Cardiac muscle cell (in vitro differentiated cells and primary cell): ENCODE measurements at regions not wholly inside any gene's neighbourhood (a gene's known extent, or its start where the extent isn't known, plus 50 kb on each side); places are given as distances from the start of the nearest gene placed in this dataset.

Source experiments
- DNase-seq, 2 donors: peaks; one replicate each; pipeline versions ENCODE4 v3.0.0 to v3.0.0-alpha.2; 2010 to 2017; ENCODE audit warnings: low read depth in 1 of 2, low spot score in 1 of 2
- H3K27ac ChIP-seq: fragments of 200-600 bp; sonication (generic); 2 replicates; pipeline ENCODE4 v1.5.1; 2016
- H3K27me3 ChIP-seq: fragments of 200-600 bp; sonication (generic); 2 replicates; pipeline ENCODE4 v1.6.0; 2016; ENCODE audit warnings: control low read depth
- H3K36me3 ChIP-seq: fragments of 200-600 bp; sonication (generic); 2 replicates; pipeline ENCODE4 v1.5.1; 2016; ENCODE audit warnings: control low read depth
- H3K4me1 ChIP-seq: fragments of 200-600 bp; sonication (generic); 2 replicates; pipeline ENCODE4 v1.8.1; 2017; ENCODE audit warnings: low read depth, mild to moderate bottlenecking, mixed run types
- H3K4me3 ChIP-seq: fragments of 200-600 bp; sonication (generic); 2 replicates; pipeline ENCODE4 v1.5.1; 2016; ENCODE audit warnings: mild to moderate bottlenecking
- H3K9me3 ChIP-seq: fragments of 200-600 bp; sonication (generic); 2 replicates; pipeline ENCODE4 v1.5.1; 2017; ENCODE audit warnings: low read depth, mild to moderate bottlenecking, control low read depth
- CTCF ChIP-seq: IDR thresholded peaks from 2 replicates; pipeline ENCODE4 v1.5.1; 2012; ENCODE audit warnings: low read depth, mild to moderate bottlenecking, low read length

- no peaks in the 10 kb centered on the region for H3K4me1 ChIP-seq
- H3K9me3 ChIP-seq: no peaks in the 10 kb centered on the region
- no peak for DNase-seq
- H3K4me3 ChIP-seq: no peak overlapping the region
- no peak for TF ChIP-seq CTCF
- no peaks in the 10 kb centered on the region for H3K36me3 ChIP-seq
- H3K27me3 ChIP-seq: no peaks in the 10 kb centered on the region
- no peak overlapping the region for H3K27ac ChIP-seq
Observed at GRCh38 chr16:6341981-6342380, 990.7 kb upstream of the RBFOX1 start.

DNA sequence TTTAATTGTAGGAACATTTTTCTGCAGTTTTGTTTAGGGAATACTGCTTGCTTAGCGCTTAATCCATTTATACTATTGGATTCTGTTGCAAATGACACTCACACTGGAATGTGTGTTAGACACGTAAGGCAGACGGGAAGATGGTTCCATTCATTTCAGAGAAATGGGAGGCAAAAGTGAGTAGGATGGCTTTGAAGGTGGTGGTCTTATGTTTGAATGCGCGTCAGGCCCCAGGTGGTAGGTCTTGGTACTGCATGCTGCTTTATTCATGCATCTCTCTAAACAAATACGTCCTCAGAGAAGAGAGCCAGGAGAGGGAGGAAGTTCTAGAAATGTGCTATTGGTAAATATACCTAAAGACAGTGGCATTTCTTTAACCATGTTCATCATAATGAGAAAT lies 997.6 kb upstream of the RBFOX1 start:
- no peaks in the 10 kb centered on the region for H3K4me1 ChIP-seq
- no peak overlapping the region for H3K4me3 ChIP-seq
- H3K9me3 ChIP-seq: no peaks in the 10 kb centered on the region
- no peaks in the 10 kb centered on the region for H3K36me3 ChIP-seq
- peak; percentile 25 for TF ChIP-seq CTCF
- H3K27ac ChIP-seq: no peak overlapping the region
- peak in 1 of 2 donors; percentile 22 for DNase-seq
- H3K27me3 ChIP-seq: no peaks in the 10 kb centered on the region

DNA sequence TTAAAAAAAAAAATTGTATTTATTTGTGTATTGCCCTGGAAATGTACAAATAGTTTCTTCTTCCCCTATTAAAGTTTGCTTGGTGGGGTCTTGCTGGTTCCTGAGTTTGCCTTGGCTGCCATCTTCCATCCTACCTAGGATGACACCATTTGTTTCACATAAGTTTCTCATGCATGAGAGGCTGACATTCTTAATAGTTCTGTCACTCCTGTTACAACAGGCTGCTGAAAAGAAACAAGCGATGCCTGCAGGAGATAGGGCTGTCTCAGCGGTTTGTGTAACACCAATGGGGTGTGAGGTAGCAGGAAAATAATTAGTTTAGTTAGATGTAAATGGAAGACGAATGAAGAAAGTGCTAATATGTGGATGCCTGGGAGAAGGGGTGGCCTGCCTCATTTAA lies 1000.9 kb upstream of the RBFOX1 start:
- Histone ChIP-seq H3K36me3 (no peaks in the 10 kb centered on the region), H3K27ac (no peak overlapping the region), H3K4me1 (no peaks in the 10 kb centered on the region), H3K9me3 (no peaks in the 10 kb centered on the region), H3K27me3 (no peaks in the 10 kb centered on the region), H3K4me3 (no peak overlapping the region)
- no peak for DNase-seq
- no peak for TF ChIP-seq CTCF

DNA sequence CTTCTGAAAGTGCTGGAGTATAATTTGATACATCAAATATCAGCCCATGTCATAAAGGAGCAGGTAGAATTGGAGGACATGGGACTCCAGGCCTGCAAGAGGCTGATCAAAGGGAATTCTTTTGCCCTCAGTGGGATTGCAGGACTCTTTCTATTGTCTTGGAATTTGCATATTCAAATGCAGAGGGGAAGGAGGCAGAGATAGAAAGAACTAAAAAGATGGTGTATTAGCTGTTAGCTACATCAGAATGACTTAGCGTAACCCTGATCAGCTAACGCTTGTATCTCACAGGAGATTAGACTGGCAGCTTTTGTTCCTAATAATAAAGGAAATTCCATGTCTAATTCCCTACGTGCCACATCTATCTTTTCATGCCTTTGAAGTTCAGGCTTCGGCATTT lies 1014.7 kb upstream of the RBFOX1 start:
- Histone ChIP-seq H3K27me3 (no peaks in the 10 kb centered on the region), H3K9me3 (no peaks in the 10 kb centered on the region), H3K36me3 (no peaks in the 10 kb centered on the region), H3K27ac (no peak overlapping the region), H3K4me1 (no peaks in the 10 kb centered on the region), H3K4me3 (no peak overlapping the region)
- DNase-seq: no peak
- no peak for TF ChIP-seq CTCF

- no peaks in the 10 kb centered on the region for H3K27me3 ChIP-seq
- no peak overlapping the region for H3K4me3 ChIP-seq
- TF ChIP-seq CTCF: no peak
- H3K9me3 ChIP-seq: no peaks in the 10 kb centered on the region
- DNase-seq: no peak
- no peak overlapping the region for H3K27ac ChIP-seq
- no peaks in the 10 kb centered on the region for H3K4me1 ChIP-seq
- no peaks in the 10 kb centered on the region for H3K36me3 ChIP-seq
Observed at GRCh38 chr16:6309271-6309670, 1023.4 kb upstream of the RBFOX1 start.

DNA sequence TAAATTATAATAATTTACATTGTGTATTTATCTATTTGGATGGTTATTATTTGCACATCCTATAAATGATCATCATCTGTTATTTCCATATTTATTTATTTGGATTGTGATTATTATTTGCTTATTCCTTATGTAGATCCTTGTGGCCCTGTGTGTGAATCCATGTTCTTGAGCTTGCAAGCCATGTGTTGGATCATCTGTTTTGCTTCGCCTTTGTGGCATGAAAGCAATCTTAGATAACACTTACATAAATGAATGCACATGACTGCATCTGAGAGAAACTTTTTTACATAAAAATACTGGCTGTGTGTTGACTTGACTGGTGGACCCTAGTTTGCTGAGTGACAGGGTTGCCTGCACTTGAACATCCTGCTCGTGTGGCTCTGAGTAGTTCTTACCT lies 1024.5 kb upstream of the RBFOX1 start:
- no peaks in the 10 kb centered on the region for H3K4me1 ChIP-seq

More for the DNA sequence above, 1024.5 kb upstream of the RBFOX1 start:
- H3K4me3 ChIP-seq: no peak overlapping the region
- no peak overlapping the region for H3K27ac ChIP-seq
- H3K9me3 ChIP-seq: no peaks in the 10 kb centered on the region
- no peak for DNase-seq
- H3K36me3 ChIP-seq: no peaks in the 10 kb centered on the region
- H3K27me3 ChIP-seq: no peaks in the 10 kb centered on the region
- no peak for TF ChIP-seq CTCF
